Kidney (tissue), 13 donors: ENCODE measurements at regions not wholly inside any gene's neighbourhood (a gene's known extent, or its start where the extent isn't known, plus 50 kb on each side); places are given as distances from the start of the nearest gene placed in this dataset.

Experiments used
- DNase-seq, 5 donors: peaks; one replicate each; pipeline ENCODE4 v3.0.0-alpha.2; 2013 to 2020
- FAIRE-seq: peaks from 2 replicates; lab custom pipeline; 2012; peaks lifted over from hg19 to GRCh38; lab: Jason Lieb, UNC
- H3K27ac ChIP-seq, 2 donors: one replicate each; pipeline ENCODE4 v1.7.0; 2013; ENCODE audit warnings: low read depth in 2 of 2, low read length in 2 of 2, inconsistent platforms in 1 of 2
- H3K27me3 ChIP-seq: one replicate; pipeline ENCODE4 v1.7.1; 2013; ENCODE audit warnings: low read length, inconsistent platforms; ENCODE audit not compliant: control insufficient read depth, insufficient read depth
- H3K36me3 ChIP-seq, 3 donors: one replicate each; pipeline versions ENCODE4 v1.7.0 to v1.7.1; 2013; ENCODE audit warnings: low read length in 3 of 3, control low read depth in 1 of 3, inconsistent platforms in 1 of 3; ENCODE audit not compliant: insufficient read depth in 3 of 3, control insufficient read depth in 2 of 3
- H3K4me1 ChIP-seq, 3 donors: one replicate each; pipeline versions ENCODE4 v1.7.0 to v1.7.1; 2013; ENCODE audit warnings: low read length in 3 of 3, inconsistent platforms in 1 of 3, low read depth in 1 of 3; ENCODE audit not compliant: control insufficient read depth in 2 of 3, insufficient read depth in 2 of 3
- H3K4me3 ChIP-seq, 3 donors: one replicate each; pipeline versions ENCODE4 v1.7.0 to v1.8.1; 2013; ENCODE audit warnings: low read length in 3 of 3, control low read depth in 1 of 3, inconsistent platforms in 1 of 3
- H3K9ac ChIP-seq, 3 donors: one replicate each; pipeline versions ENCODE4 v1.7.0 to v1.7.1; 2013; ENCODE audit warnings: low read length in 3 of 3, control low read depth in 1 of 3, inconsistent platforms in 1 of 3
- H3K9me3 ChIP-seq, 3 donors: one replicate each; pipeline versions ENCODE4 v1.7.0 to v1.7.1; 2013; ENCODE audit warnings: low read length in 3 of 3, control low read depth in 1 of 3, inconsistent platforms in 1 of 3; ENCODE audit not compliant: control insufficient read depth in 2 of 3, insufficient read depth in 1 of 3
- intact Hi-C: fragments of 100-400 bp; cut with DNase I; formaldehyde crosslinking; loops from one replicate; pipeline ENCODE4 v1.11.1; 2022
- TF ChIP-seq, protein P1 (sequence below): IDR thresholded peaks from 3 replicates; pipeline ENCODE4 v1.5.1; 2012; ENCODE audit warnings: mild to moderate bottlenecking, moderate library complexity, borderline replicate concordance; ENCODE audit not compliant: insufficient read depth; ENCODE audit errors: extremely low read depth
- donor health status: control.
- donor health status: control.
- donor health status: control.
- donor health status: control.
- donor health status: control.
- donor health status: DM: yes; HTN: yes; CAD: no.
- donor health status: Normal renal cell carcinoma (clear cell type).

DNA sequence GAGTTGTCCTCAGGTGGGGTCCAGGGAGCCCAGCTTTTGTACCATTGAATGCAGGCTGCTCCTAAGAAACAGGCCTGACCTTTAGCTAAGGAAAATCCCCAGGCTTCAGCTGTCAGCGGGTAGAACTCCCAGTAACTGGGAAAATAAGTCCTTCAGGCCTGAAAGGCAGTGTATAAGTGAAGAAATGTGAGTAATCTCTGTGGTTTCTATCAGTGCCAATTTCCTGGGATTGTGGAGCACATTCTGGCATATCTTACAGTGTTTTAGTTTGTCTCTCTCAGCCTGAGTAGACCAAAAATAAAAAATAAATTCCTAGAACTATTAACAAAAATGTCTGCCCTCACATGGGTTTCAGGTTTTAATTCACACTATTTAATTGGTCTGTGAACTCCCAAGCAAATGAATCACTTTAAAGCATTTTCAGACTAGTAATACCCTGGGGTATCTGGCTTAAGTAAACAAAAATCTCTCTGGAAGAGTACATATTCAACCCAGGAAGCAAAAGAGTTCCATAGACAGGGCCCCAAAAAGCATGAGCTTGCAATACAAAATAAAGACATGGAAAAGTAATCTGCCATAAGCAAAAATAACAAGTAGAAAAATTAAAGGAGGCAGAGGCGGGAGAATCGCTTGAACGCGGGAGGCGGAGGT is 566.2 kb upstream of the NOX3 start:
- Histone ChIP-seq H3K4me1 (peaks cover 0 to 4% (median 0%) of the 10 kb centered on the region in 3 donors), H3K27ac (no peak overlapping the region), H3K36me3 (no peaks in the 10 kb centered on the region), H3K9ac (no peak overlapping the region), H3K4me3 (no peak overlapping the region), H3K9me3 (peaks cover 0 to 6% (median 0%) of the 10 kb centered on the region in 3 donors), H3K27me3 (no peaks in the 10 kb centered on the region)
- TF ChIP-seq, protein P1, sequence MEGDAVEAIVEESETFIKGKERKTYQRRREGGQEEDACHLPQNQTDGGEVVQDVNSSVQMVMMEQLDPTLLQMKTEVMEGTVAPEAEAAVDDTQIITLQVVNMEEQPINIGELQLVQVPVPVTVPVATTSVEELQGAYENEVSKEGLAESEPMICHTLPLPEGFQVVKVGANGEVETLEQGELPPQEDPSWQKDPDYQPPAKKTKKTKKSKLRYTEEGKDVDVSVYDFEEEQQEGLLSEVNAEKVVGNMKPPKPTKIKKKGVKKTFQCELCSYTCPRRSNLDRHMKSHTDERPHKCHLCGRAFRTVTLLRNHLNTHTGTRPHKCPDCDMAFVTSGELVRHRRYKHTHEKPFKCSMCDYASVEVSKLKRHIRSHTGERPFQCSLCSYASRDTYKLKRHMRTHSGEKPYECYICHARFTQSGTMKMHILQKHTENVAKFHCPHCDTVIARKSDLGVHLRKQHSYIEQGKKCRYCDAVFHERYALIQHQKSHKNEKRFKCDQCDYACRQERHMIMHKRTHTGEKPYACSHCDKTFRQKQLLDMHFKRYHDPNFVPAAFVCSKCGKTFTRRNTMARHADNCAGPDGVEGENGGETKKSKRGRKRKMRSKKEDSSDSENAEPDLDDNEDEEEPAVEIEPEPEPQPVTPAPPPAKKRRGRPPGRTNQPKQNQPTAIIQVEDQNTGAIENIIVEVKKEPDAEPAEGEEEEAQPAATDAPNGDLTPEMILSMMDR, result no peak
- no peak for DNase-seq
- intact Hi-C loops, result no loop called here
- FAIRE-seq, result no peak

DNA sequence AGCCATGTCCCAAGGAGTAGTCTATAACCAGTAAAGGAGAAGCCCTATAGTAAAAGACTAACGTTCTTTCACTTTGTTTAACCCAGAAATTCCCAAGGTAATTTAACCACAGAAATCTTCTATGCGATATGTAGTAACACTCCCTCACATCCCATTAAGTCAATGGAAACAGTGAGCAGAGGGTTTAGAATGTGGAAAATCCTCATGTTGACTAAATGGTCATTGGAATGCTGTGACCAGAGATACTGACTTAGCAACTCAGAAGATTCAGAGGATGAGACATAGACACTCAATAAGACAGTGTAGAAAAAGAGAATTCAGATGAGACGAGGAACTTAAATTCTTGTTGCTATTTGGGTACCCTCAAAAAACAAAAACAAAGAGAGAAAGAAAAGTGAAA is 562.2 kb upstream of the NOX3 start:
- Histone ChIP-seq H3K9me3 (no peaks in the 10 kb centered on the region), H3K27ac (no peak overlapping the region), H3K9ac (no peak overlapping the region), H3K4me1 (peaks cover 0 to 4% (median 0%) of the 10 kb centered on the region in 3 donors), H3K4me3 (no peak overlapping the region), H3K27me3 (no peaks in the 10 kb centered on the region), H3K36me3 (no peaks in the 10 kb centered on the region)
- DNase-seq (no peak), FAIRE-seq (no peak)
- intact Hi-C loops, result no loop called here
- TF ChIP-seq, protein P1, result no peak

DNA sequence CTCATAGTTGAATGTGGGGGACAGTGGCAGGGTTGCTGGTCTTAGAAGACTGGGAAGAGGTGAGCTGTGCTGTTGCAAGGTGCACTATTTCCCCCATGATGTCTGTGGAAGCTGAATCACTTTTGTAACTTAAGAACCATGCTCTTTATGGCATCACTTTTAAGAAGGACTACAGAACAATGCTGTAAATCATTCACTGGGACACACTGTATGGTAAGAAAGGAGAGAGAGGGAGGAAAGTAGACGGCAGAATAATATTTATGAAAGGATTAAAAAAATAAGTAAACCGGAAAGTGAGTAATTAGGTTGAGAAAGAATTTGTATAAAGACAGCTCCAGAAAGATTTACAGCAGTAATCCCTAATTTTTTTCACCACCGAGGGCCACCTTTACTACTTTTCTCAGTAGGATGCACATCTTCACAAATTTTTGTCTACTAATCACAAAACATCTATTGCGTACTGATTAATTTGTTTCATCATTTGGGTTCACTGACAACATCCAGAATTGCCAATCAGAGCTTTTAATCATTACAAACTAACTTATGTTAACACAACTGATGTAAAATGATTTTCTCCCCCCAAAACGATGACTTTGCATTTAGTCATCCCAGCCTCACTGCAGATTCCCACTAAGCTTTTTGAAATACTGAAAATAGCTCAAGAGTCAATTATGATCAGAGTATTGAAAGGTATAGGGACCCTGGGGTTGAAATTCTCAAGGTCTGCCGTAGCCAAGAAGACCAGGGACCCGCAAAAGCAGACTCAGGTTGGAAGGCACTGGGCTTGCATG is 560.7 kb upstream of the NOX3 start:
- no peak overlapping the region for H3K27ac ChIP-seq
- no peak for FAIRE-seq
- TF ChIP-seq, protein P1, result no peak
- peaks cover 0 to 1% (median 0%) of the 10 kb centered on the region in 3 donors for H3K4me1 ChIP-seq
- H3K9ac ChIP-seq, result no peak overlapping the region
- no peaks in the 10 kb centered on the region for H3K27me3 ChIP-seq
- no peaks in the 10 kb centered on the region for H3K9me3 ChIP-seq
- DNase-seq, result peak in 2 of 5 donors; percentile 33 to 35
- intact Hi-C loops, result no loop called here
- no peak overlapping the region for H3K4me3 ChIP-seq
- no peaks in the 10 kb centered on the region for H3K36me3 ChIP-seq
